H9 (cell line): ENCODE measurements at regions not wholly inside any gene's neighbourhood (a gene's known extent, or its start where the extent isn't known, plus 50 kb on each side); places are given as distances from the start of the nearest gene placed in this dataset.

Experiments
- DNase-seq: peaks from one replicate; pipeline ENCODE4 v3.0.0-alpha.2; 2017
- H2AFZ ChIP-seq: one replicate; pipeline ENCODE4 v1.6.1; 2013; ENCODE audit warnings: mild to moderate bottlenecking, low read length, control low read depth, moderate library complexity
- H2AK5ac ChIP-seq: 2 replicates; pipeline ENCODE4 v1.6.1; 2013; ENCODE audit warnings: low read length, control low read depth, mixed read lengths; ENCODE audit not compliant: insufficient read length
- H2BK120ac ChIP-seq: one replicate; pipeline ENCODE4 v1.6.1; 2013; ENCODE audit warnings: low read depth, mild to moderate bottlenecking, low read length, control low read depth, inconsistent platforms; ENCODE audit not compliant: poor library complexity, severe bottlenecking
- H2BK12ac ChIP-seq: 2 replicates; pipeline ENCODE4 v1.6.1; 2013; ENCODE audit warnings: low read length, control low read depth, mixed read lengths, low read depth; ENCODE audit not compliant: insufficient read length
- H2BK15ac ChIP-seq: 2 replicates; pipeline ENCODE4 v1.6.1; 2013; ENCODE audit warnings: low read depth, low read length, control low read depth
- H2BK20ac ChIP-seq: one replicate; pipeline ENCODE4 v1.6.1; 2013; ENCODE audit warnings: low read depth, mild to moderate bottlenecking, low read length, control low read depth, inconsistent platforms; ENCODE audit not compliant: poor library complexity, severe bottlenecking
- H2BK5ac ChIP-seq: 2 replicates; pipeline ENCODE4 v1.6.1; 2013; ENCODE audit warnings: low read length, control low read depth, mixed read lengths; ENCODE audit not compliant: insufficient read length
- H3K14ac ChIP-seq: 2 replicates; pipeline ENCODE4 v1.6.1; 2013; ENCODE audit warnings: low read length, control low read depth; ENCODE audit not compliant: insufficient read depth
- H3K18ac ChIP-seq: 2 replicates; pipeline ENCODE4 v1.6.1; 2013; ENCODE audit warnings: low read depth, mild to moderate bottlenecking, mixed read lengths, low read length, control low read depth; ENCODE audit not compliant: insufficient read length
- H3K23ac ChIP-seq: 2 replicates; pipeline ENCODE4 v1.6.1; 2013; ENCODE audit warnings: low read length, control low read depth, mixed read lengths, low read depth; ENCODE audit not compliant: insufficient read length
- H3K23me2 ChIP-seq: 2 replicates; pipeline ENCODE4 v1.6.1; 2013; ENCODE audit warnings: low read depth, mild to moderate bottlenecking, mixed read lengths, low read length, control low read depth; ENCODE audit not compliant: insufficient read length, poor library complexity, severe bottlenecking
- H3K27ac ChIP-seq: 2 replicates; pipeline ENCODE4 v1.5.1; 2013; ENCODE audit warnings: low read length, control low read depth, mixed read lengths, low read depth; ENCODE audit not compliant: insufficient read length
- H3K27me3 ChIP-seq: 2 replicates; pipeline ENCODE4 v1.6.1; 2013; ENCODE audit warnings: low read length, control low read depth, inconsistent platforms; ENCODE audit not compliant: insufficient read depth
- H3K4ac ChIP-seq: 2 replicates; pipeline ENCODE4 v1.6.1; 2013; ENCODE audit warnings: low read depth, mild to moderate bottlenecking, control low read depth, inconsistent platforms, low read length, moderate library complexity
- H3K4me1 ChIP-seq: 2 replicates; pipeline ENCODE4 v1.6.1; 2013; ENCODE audit warnings: low read length, control low read depth, inconsistent platforms; ENCODE audit not compliant: insufficient read depth
- H3K4me2 ChIP-seq: 2 replicates; pipeline ENCODE4 v1.6.1; 2013; ENCODE audit warnings: low read length, control low read depth, mixed read lengths; ENCODE audit not compliant: insufficient read length, insufficient read depth
- H3K56ac ChIP-seq: 2 replicates; pipeline ENCODE4 v1.6.1; 2013; ENCODE audit warnings: low read depth, mild to moderate bottlenecking, mixed read lengths, low read length, control low read depth; ENCODE audit not compliant: insufficient read length
- H3K79me1 ChIP-seq: 2 replicates; pipeline ENCODE4 v1.6.1; 2013; ENCODE audit warnings: low read depth, mild to moderate bottlenecking, moderate library complexity, low read length, control low read depth, inconsistent platforms; ENCODE audit not compliant: insufficient read depth, poor library complexity, severe bottlenecking
- H3K79me2 ChIP-seq: 2 replicates; pipeline ENCODE4 v1.6.1; 2013; ENCODE audit warnings: low read length, control low read depth, inconsistent platforms; ENCODE audit not compliant: insufficient read depth
- H3K9ac ChIP-seq: 2 replicates; pipeline ENCODE4 v1.6.1; 2013; ENCODE audit warnings: low read length, control low read depth, mixed read lengths; ENCODE audit not compliant: insufficient read length; ENCODE audit errors: extremely low read depth
- H3K9me3 ChIP-seq: one replicate; pipeline ENCODE4 v1.6.1; 2013; ENCODE audit warnings: low read depth, low read length, inconsistent platforms; ENCODE audit not compliant: control insufficient read depth
- H3T11ph ChIP-seq: one replicate; pipeline ENCODE4 v1.6.1; 2013; ENCODE audit warnings: mild to moderate bottlenecking, low read length, control low read depth, inconsistent platforms
- H4K20me1 ChIP-seq: one replicate; pipeline ENCODE4 v1.6.1; 2013; ENCODE audit not compliant: control insufficient read depth, insufficient read length, insufficient read depth
- H4K5ac ChIP-seq: 2 replicates; pipeline ENCODE4 v1.6.1; 2013; ENCODE audit warnings: low read depth, mild to moderate bottlenecking, mixed read lengths, low read length, control low read depth; ENCODE audit not compliant: insufficient read length
- H4K8ac ChIP-seq: replicated peaks from 2 replicates; pipeline ENCODE4 v1.6.1; 2013; ENCODE audit warnings: low read length, control low read depth, mixed read lengths, low read depth; ENCODE audit not compliant: insufficient read length
- H4K91ac ChIP-seq: 2 replicates; pipeline ENCODE4 v1.6.1; 2013; ENCODE audit warnings: low read depth, mild to moderate bottlenecking, moderate library complexity, mixed read lengths, low read length, control low read depth; ENCODE audit not compliant: insufficient read length
- H3K27ac Mint-ChIP-seq, 3 experiments: 2 replicates in 2 of 3; 3 replicates in 1 of 3; pipeline ENCODE4 v1.8.0; 2020 to 2021; ENCODE audit warnings: mixed read lengths in 3 of 3, mild to moderate bottlenecking in 1 of 3, moderate library complexity in 1 of 3
- H3K27me3 Mint-ChIP-seq: 2 replicates; pipeline ENCODE4 v1.8.0; 2021; ENCODE audit warnings: low read depth, mild to moderate bottlenecking, moderate library complexity, mixed read lengths
- H3K36me3 Mint-ChIP-seq, 3 experiments: 2 replicates in 2 of 3; 3 replicates in 1 of 3; pipeline ENCODE4 v1.8.0; 2020 to 2021; ENCODE audit warnings: low read depth in 3 of 3, mixed read lengths in 3 of 3; ENCODE audit not compliant: insufficient read depth in 1 of 3
- H3K4me1 Mint-ChIP-seq, 2 experiments: 2 replicates each; pipeline ENCODE4 v1.8.0; 2020; ENCODE audit warnings: mixed read lengths in 2 of 2
- H3K4me3 Mint-ChIP-seq, 2 experiments: 2 replicates in 1 of 2; 3 replicates in 1 of 2; pipeline ENCODE4 v1.8.0; 2020 to 2021; ENCODE audit warnings: mild to moderate bottlenecking in 2 of 2, mixed read lengths in 2 of 2, moderate library complexity in 1 of 2
- H3K9me3 Mint-ChIP-seq, 2 experiments: 2 replicates in 1 of 2; 3 replicates in 1 of 2; pipeline ENCODE4 v1.8.0; 2020; ENCODE audit warnings: mild to moderate bottlenecking in 2 of 2, mixed read lengths in 2 of 2, moderate library complexity in 1 of 2
- WGBS: extraction: QIAGEN DNeasy Blood & Tissue Kit; methylation state at CpG from one replicate; pipeline ENCODE4 v1.1.7; 2013; ENCODE audit warnings: missing lambda C conversion rate, low lambda C conversion rate, mixed read lengths; ENCODE audit not compliant: insufficient read length; ENCODE audit errors: extremely low coverage; 5-methylcytosine and 5-hydroxymethylcytosine counted together
- TF ChIP-seq, protein P1 (sequence below): fragments of 200-600 bp; sonication (generic); conservative IDR thresholded peaks from 3 replicates; pipeline ENCODE4 v1.8.0; 2021; ENCODE audit warnings: antibody characterized with exemption, mild to moderate bottlenecking

DNA sequence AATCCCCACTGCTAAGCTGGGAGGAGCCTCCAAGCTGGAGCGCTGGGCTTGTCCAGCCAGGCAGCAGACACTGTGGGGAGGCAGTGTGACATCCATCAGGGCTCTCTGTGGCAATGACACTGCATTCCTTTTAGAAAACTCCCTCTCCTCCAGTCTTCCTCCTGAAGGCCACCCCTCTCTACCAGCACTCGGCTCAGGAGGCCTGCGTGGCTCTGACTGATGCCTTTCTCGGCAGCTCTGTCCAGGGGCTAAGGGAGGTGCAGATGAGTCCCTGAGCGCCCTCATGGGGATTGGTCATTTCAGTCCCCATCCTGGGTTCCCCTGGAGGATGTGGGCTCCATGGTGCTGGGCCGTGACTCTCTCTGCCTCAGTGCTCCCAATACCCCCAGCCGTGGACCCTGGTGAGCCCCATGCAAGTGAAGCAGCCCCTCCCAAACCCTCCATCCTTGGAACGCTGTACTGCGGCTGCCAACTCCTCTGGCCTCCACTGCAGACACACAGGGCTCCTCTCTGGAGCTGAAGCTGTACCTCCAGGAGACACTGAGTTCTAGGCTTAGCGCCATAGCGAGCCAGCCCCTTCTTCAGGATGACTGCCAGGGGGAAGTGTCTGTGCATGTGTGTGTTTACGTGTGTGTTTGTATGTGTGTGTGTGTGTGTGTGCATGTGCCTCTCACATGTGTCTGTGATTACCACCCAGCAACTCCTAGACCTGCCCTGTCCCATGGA, 209.6 kb downstream of the ERMARD start:
- Mint-ChIP-seq H3K4me3 (peak overlapping the region; percentile 48 to 73), H3K27me3 (peaks cover 21% of the 10 kb centered on the region), H3K27ac (no peak overlapping the region), H3K9me3 (peaks cover 2 to 10% of the 10 kb centered on the region in 2 experiments; a peak in 2 of 5 replicates), H3K4me1 (peaks cover 2 to 9% of the 10 kb centered on the region in 2 experiments), H3K36me3 (peaks cover 0 to 6% (median 0%) of the 10 kb centered on the region in 3 experiments; a peak in 3 of 7 replicates)
- Histone ChIP-seq H3K14ac (no peak overlapping the region), H3K18ac (no peak overlapping the region), H3K79me1 (no peaks in the 10 kb centered on the region), H2BK12ac (no peak overlapping the region), H3K4ac (no peak overlapping the region), H2BK20ac (no peak overlapping the region), H4K91ac (no peak overlapping the region), H2AFZ (no peak overlapping the region), H3K56ac (no peak overlapping the region), H2AK5ac (no peak overlapping the region), H3K4me2 (no peak overlapping the region), H3K23ac (no peak overlapping the region), H2BK120ac (no peak overlapping the region), H4K20me1 (no peaks in the 10 kb centered on the region), H3K23me2 (peaks cover 3% of the 10 kb centered on the region), H3K79me2 (no peaks in the 10 kb centered on the region), H3K27ac (no peak overlapping the region), H3T11ph (no peak overlapping the region), H3K9me3 (no peaks in the 10 kb centered on the region), H2BK15ac (no peak overlapping the region), H3K4me1 (no peaks in the 10 kb centered on the region), H3K27me3 (no peaks in the 10 kb centered on the region; the same call in 1 of the 2 replicates), H4K8ac (no peak overlapping the region), H4K5ac (no peak overlapping the region), H2BK5ac (no peak overlapping the region), H3K9ac (no peak overlapping the region)
- peak; percentile 29 for DNase-seq
- TF ChIP-seq, protein P1, sequence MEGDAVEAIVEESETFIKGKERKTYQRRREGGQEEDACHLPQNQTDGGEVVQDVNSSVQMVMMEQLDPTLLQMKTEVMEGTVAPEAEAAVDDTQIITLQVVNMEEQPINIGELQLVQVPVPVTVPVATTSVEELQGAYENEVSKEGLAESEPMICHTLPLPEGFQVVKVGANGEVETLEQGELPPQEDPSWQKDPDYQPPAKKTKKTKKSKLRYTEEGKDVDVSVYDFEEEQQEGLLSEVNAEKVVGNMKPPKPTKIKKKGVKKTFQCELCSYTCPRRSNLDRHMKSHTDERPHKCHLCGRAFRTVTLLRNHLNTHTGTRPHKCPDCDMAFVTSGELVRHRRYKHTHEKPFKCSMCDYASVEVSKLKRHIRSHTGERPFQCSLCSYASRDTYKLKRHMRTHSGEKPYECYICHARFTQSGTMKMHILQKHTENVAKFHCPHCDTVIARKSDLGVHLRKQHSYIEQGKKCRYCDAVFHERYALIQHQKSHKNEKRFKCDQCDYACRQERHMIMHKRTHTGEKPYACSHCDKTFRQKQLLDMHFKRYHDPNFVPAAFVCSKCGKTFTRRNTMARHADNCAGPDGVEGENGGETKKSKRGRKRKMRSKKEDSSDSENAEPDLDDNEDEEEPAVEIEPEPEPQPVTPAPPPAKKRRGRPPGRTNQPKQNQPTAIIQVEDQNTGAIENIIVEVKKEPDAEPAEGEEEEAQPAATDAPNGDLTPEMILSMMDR = no peak
- no CpG with 5 or more reads among the region's 12 CpGs for WGBS
